ENCODE measurements at regions not wholly inside any gene's neighbourhood (a gene's known extent, or its start where the extent isn't known, plus 50 kb on each side); places are given as distances from the start of the nearest gene placed in this dataset.

- DNase-seq (ENCODE audit: low read depth in 2 of 2) = no peak
- TF ChIP-seq CTCF (IDR thresholded peaks at IDR 0.05; ENCODE audit: low read depth, low read length) = no peak
- no peak overlapping the region for H3K4me3 ChIP-seq (replicated peaks in 1 of 2; ENCODE audit: low read depth in 2 of 2, low read length in 2 of 2)
Observed at GRCh38 chr4:144899393-144899792, 198.6 kb downstream of the ANAPC10 start.

- no peak for TF ChIP-seq CTCF (IDR thresholded peaks at IDR 0.05; ENCODE audit: low read depth, low read length)
Observed at GRCh38 chr4:144901141-144901540, 196.9 kb downstream of the ANAPC10 start.

GRCh38 chr4:144902614-144903013 lies 195.4 kb downstream of the ANAPC10 start:
- no peak overlapping the region for H3K4me3 ChIP-seq (replicated peaks in 1 of 2; ENCODE audit: low read depth in 2 of 2, low read length in 2 of 2)
- no peak for TF ChIP-seq CTCF (IDR thresholded peaks at IDR 0.05; ENCODE audit: low read depth, low read length)
- no peak for DNase-seq (ENCODE audit: low read depth in 2 of 2)

More at GRCh38 chr4:144901141-144901540, 196.9 kb downstream of the ANAPC10 start:
- no peak for DNase-seq (ENCODE audit: low read depth in 2 of 2)
- no peak overlapping the region for H3K4me3 ChIP-seq (replicated peaks in 1 of 2; ENCODE audit: low read depth in 2 of 2, low read length in 2 of 2)

GRCh38 chr4:144903953-144904711 lies 193.9 kb downstream of the ANAPC10 start:
- DNase-seq (ENCODE audit: low read depth in 2 of 2) = peak; percentile 49 to 69
- no peak overlapping the region for H3K4me3 ChIP-seq (replicated peaks in 1 of 2; ENCODE audit: low read depth in 2 of 2, low read length in 2 of 2)
- TF ChIP-seq CTCF (IDR thresholded peaks at IDR 0.05; ENCODE audit: low read depth, low read length) = no peak

GRCh38 chr4:144905286-144905685 lies 192.7 kb downstream of the ANAPC10 start:
- peak in 1 of 2 donors; percentile 6 for DNase-seq (ENCODE audit: low read depth in 2 of 2)
- H3K4me3 ChIP-seq (replicated peaks in 1 of 2; ENCODE audit: low read depth in 2 of 2, low read length in 2 of 2) = no peak overlapping the region
- TF ChIP-seq CTCF (IDR thresholded peaks at IDR 0.05; ENCODE audit: low read depth, low read length) = no peak

- DNase-seq (ENCODE audit: low read depth in 2 of 2) = peak; percentile 40 to 64
- TF ChIP-seq CTCF (IDR thresholded peaks at IDR 0.05; ENCODE audit: low read depth, low read length) = no peak
- no peak overlapping the region for H3K4me3 ChIP-seq (replicated peaks in 1 of 2; ENCODE audit: low read depth in 2 of 2, low read length in 2 of 2)
Observed at GRCh38 chr4:144906181-144906925, 191.6 kb downstream of the ANAPC10 start.
